GM23338 (cell line): ENCODE measurements at regions not wholly inside any gene's neighbourhood (a gene's known extent, or its start where the extent isn't known, plus 50 kb on each side); places are given as distances from the start of the nearest gene placed in this dataset.

Experiments used
- CREB1 ChIP-seq: fragments of 250-450 bp; sonication (Bioruptor Pico); IDR thresholded peaks from 2 replicates; pipeline ENCODE4 v1.5.0; 2020; ENCODE audit warnings: low read depth, mild to moderate bottlenecking, moderate library complexity
- CTCF ChIP-seq, 2 experiments: fragments of 200-600 bp in 1 of 2; sonication (generic) in 1 of 2; conservative IDR thresholded peaks; 2 replicates each; pipeline versions ENCODE4 v1.5.1 to v1.6.1; 2016 to 2017; ENCODE audit warnings: antibody characterized with exemption in 2 of 2, low read depth in 2 of 2, mild to moderate bottlenecking in 2 of 2, moderate library complexity in 1 of 2
- ETS1 ChIP-seq: IDR thresholded peaks from 2 replicates; pipeline ENCODE4 v1.6.1; 2016; ENCODE audit warnings: antibody characterized with exemption
- EZH2 ChIP-seq: fragments of 200-600 bp; sonication (generic); IDR thresholded peaks from one replicate; pipeline ENCODE4 v1.8.0; 2017; ENCODE audit warnings: antibody characterized with exemption, mild to moderate bottlenecking, low read depth; ENCODE audit not compliant: unreplicated experiment
- EZH2phosphoT487 ChIP-seq: fragments of 200-600 bp; sonication (generic); IDR thresholded peaks from one replicate; pipeline ENCODE4 v1.8.1; 2018; ENCODE audit warnings: antibody characterized with exemption; ENCODE audit not compliant: unreplicated experiment
- JUNB ChIP-seq: IDR thresholded peaks from one replicate; pipeline ENCODE4 v1.6.1; 2016; ENCODE audit warnings: antibody characterized with exemption; ENCODE audit not compliant: unreplicated experiment
- NANOG ChIP-seq: IDR thresholded peaks from 2 replicates; pipeline ENCODE4 v1.6.1; 2016; ENCODE audit warnings: antibody characterized with exemption, borderline replicate concordance
- POLR2AphosphoS5 ChIP-seq: IDR thresholded peaks from 2 replicates; pipeline ENCODE4 v1.6.1; 2016; ENCODE audit warnings: antibody characterized with exemption, low read depth
- REST ChIP-seq: IDR thresholded peaks from one replicate; pipeline ENCODE4 v1.6.1; 2018; ENCODE audit warnings: antibody characterized with exemption; ENCODE audit not compliant: unreplicated experiment
- ZNF331 ChIP-seq: fragments of 250-450 bp; sonication (Bioruptor Pico); IDR thresholded peaks from 2 replicates; pipeline ENCODE4 v1.5.0; 2020; ENCODE audit warnings: low read depth, mild to moderate bottlenecking, moderate library complexity

GRCh38 chrX:82658492-82658891 is 849.6 kb upstream of the POU3F4 start:
- no peak for TF ChIP-seq CTCF (conservative IDR thresholded peaks at IDR 0.05; ENCODE audit: low read depth in 2 of 2)
- no peak for TF ChIP-seq REST
- no peak for TF ChIP-seq EZH2
- no peak for TF ChIP-seq CREB1 (CRISPR knock-in tag)
- no peak for TF ChIP-seq POLR2AphosphoS5
- no peak for TF ChIP-seq EZH2phosphoT487
- no peak for TF ChIP-seq ETS1
- TF ChIP-seq JUNB: no peak
- TF ChIP-seq ZNF331 (CRISPR knock-in tag): no peak
- no peak for TF ChIP-seq NANOG
